ENCODE measurements at regions not wholly inside any gene's neighbourhood (a gene's known extent, or its start where the extent isn't known, plus 50 kb on each side); places are given as distances from the start of the nearest gene placed in this dataset.

DNA sequence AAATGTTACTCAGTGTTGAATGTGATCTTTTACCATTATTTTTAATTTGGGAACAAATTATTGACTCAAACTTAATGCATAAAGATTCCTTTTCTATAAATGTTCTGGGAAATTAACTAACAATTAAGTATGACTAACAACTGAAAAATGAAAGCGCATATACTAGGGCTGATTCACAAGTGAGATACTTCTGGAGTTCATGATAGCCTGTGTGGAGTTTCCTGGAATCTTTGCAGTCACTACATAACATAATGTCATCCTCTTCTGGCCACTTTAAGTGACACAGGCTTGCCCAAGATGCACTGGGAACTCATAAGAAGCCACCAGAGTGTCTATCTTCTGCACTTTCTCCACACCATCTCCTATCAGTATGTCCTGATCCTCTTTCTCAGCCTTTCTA, 450.3 kb upstream of the CDH11 start:
- TF ChIP-seq, protein P1, sequence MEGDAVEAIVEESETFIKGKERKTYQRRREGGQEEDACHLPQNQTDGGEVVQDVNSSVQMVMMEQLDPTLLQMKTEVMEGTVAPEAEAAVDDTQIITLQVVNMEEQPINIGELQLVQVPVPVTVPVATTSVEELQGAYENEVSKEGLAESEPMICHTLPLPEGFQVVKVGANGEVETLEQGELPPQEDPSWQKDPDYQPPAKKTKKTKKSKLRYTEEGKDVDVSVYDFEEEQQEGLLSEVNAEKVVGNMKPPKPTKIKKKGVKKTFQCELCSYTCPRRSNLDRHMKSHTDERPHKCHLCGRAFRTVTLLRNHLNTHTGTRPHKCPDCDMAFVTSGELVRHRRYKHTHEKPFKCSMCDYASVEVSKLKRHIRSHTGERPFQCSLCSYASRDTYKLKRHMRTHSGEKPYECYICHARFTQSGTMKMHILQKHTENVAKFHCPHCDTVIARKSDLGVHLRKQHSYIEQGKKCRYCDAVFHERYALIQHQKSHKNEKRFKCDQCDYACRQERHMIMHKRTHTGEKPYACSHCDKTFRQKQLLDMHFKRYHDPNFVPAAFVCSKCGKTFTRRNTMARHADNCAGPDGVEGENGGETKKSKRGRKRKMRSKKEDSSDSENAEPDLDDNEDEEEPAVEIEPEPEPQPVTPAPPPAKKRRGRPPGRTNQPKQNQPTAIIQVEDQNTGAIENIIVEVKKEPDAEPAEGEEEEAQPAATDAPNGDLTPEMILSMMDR (IDR thresholded peaks at IDR 0.05), result no peak
- no peak for TF ChIP-seq POLR2A (IDR thresholded peaks at IDR 0.05)
